ENCODE measurements at regions not wholly inside any gene's neighbourhood (a gene's known extent, or its start where the extent isn't known, plus 50 kb on each side); places are given as distances from the start of the nearest gene placed in this dataset.

GRCh38 chr2:144582651-144583380, 62.9 kb upstream of the ZEB2 start:
- Mint-ChIP-seq H3K27me3 (ENCODE audit: low read depth, unreplicated experiment) (no peaks in the 10 kb centered on the region), H3K4me3 (ENCODE audit: unreplicated experiment) (no peak overlapping the region), H3K36me3 (ENCODE audit: low read depth, unreplicated experiment) (no peaks in the 10 kb centered on the region), H3K27ac (ENCODE audit: unreplicated experiment) (no peak overlapping the region), H3K4me1 (ENCODE audit: low read depth, unreplicated experiment) (peaks cover 8% of the 10 kb centered on the region), H3K9me3 (ENCODE audit: unreplicated experiment) (no peaks in the 10 kb centered on the region)
- Histone ChIP-seq H3K4me2 (ENCODE audit: low read length) (no peak overlapping the region), H3K36me3 (ENCODE audit: insufficient read depth, low read length) (no peaks in the 10 kb centered on the region), H3K79me2 (ENCODE audit: insufficient read depth, low read length) (no peaks in the 10 kb centered on the region), H3K4me1 (ENCODE audit: insufficient read depth, low read length) (peaks cover 3% of the 10 kb centered on the region), H3K27ac (ENCODE audit: low read depth, low read length) (no peak overlapping the region), H3K27me3 (ENCODE audit: insufficient read depth, low read length) (no peaks in the 10 kb centered on the region), H3K9ac (ENCODE audit: low read length) (no peak overlapping the region), H4K20me1 (ENCODE audit: insufficient read depth, low read length) (no peaks in the 10 kb centered on the region), H3K4me3 (ENCODE audit: insufficient read depth, low read depth, low read length) (no peak overlapping the region), H3K9me3 (ENCODE audit: insufficient read depth, low read depth, low read length) (no peaks in the 10 kb centered on the region), H2AFZ (ENCODE audit: low read depth, low read length) (no peak overlapping the region)
- no peak for TF ChIP-seq CTCF (IDR thresholded peaks at IDR 0.05; ENCODE audit: insufficient read depth, low read depth, low read length)
- no peak for TF ChIP-seq EZH2 (IDR thresholded peaks at IDR 0.05; ENCODE audit: insufficient read depth, low read length)
- DNase-seq (ENCODE audit: low read depth) (no peak), FAIRE-seq (no peak)

DNA sequence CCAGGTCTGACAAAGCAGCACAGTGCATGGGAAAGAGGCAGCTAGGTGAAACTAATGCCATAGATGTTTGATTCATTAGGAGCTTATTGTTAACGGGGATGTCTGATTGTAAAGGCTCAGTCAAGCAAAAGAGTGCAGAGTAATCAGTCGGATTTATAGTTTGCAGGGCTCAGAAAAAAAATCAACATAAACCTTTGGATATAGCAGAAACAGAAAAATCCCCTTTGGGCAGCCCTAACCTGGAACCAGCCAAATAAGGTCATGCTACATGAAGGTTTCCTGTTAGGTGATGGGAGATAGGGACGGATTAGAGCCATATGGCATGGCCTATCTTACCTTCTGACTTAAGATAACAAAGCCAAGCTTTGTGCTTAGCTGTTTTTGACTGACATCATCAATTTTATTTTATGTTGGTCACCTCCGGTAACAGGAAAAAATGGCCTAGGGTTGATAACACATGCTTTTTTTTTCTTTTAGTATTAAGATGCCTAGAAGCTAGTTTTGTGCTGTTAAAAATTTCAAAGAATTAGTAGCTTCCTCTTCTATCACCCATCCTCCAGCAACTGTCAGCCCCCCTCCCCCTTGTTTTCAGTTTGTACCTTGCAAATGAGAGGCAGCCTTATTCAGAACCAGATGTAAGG, 60.7 kb upstream of the ZEB2 start:
- H3K27ac Mint-ChIP-seq (ENCODE audit: unreplicated experiment), result no peak overlapping the region
- no peak overlapping the region for H3K4me3 Mint-ChIP-seq (ENCODE audit: unreplicated experiment)
- H3K4me1 ChIP-seq (ENCODE audit: insufficient read depth, low read length), result peaks cover 3% of the 10 kb centered on the region
- no peaks in the 10 kb centered on the region for H3K36me3 Mint-ChIP-seq (ENCODE audit: low read depth, unreplicated experiment)
- H3K27me3 ChIP-seq (ENCODE audit: insufficient read depth, low read length), result no peaks in the 10 kb centered on the region
- DNase-seq (ENCODE audit: low read depth) (no peak), FAIRE-seq (no peak)
- H3K4me3 ChIP-seq (ENCODE audit: insufficient read depth, low read depth, low read length), result no peak overlapping the region
- no peaks in the 10 kb centered on the region for H3K27me3 Mint-ChIP-seq (ENCODE audit: low read depth, unreplicated experiment)
- H3K9me3 ChIP-seq (ENCODE audit: insufficient read depth, low read depth, low read length), result no peaks in the 10 kb centered on the region
- H2AFZ ChIP-seq (ENCODE audit: low read depth, low read length), result no peak overlapping the region
- no peaks in the 10 kb centered on the region for H3K36me3 ChIP-seq (ENCODE audit: insufficient read depth, low read length)
- no peaks in the 10 kb centered on the region for H3K79me2 ChIP-seq (ENCODE audit: insufficient read depth, low read length)
- peaks cover 8% of the 10 kb centered on the region for H3K4me1 Mint-ChIP-seq (ENCODE audit: low read depth, unreplicated experiment)
- no peak overlapping the region for H3K27ac ChIP-seq (ENCODE audit: low read depth, low read length)
- no peaks in the 10 kb centered on the region for H3K9me3 Mint-ChIP-seq (ENCODE audit: unreplicated experiment)
- H4K20me1 ChIP-seq (ENCODE audit: insufficient read depth, low read length), result no peaks in the 10 kb centered on the region
- no peak overlapping the region for H3K9ac ChIP-seq (ENCODE audit: low read length)
- TF ChIP-seq EZH2 (IDR thresholded peaks at IDR 0.05; ENCODE audit: insufficient read depth, low read length) (no peak), CTCF (IDR thresholded peaks at IDR 0.05; ENCODE audit: insufficient read depth, low read depth, low read length) (no peak)
- no peak overlapping the region for H3K4me2 ChIP-seq (ENCODE audit: low read length)

- Histone ChIP-seq H3K4me3 (ENCODE audit: insufficient read depth, low read depth, low read length) (no peak overlapping the region), H3K36me3 (ENCODE audit: insufficient read depth, low read length) (no peaks in the 10 kb centered on the region), H3K27me3 (ENCODE audit: insufficient read depth, low read length) (no peaks in the 10 kb centered on the region), H3K27ac (ENCODE audit: low read depth, low read length) (no peak overlapping the region), H3K79me2 (ENCODE audit: insufficient read depth, low read length) (no peaks in the 10 kb centered on the region), H3K4me2 (ENCODE audit: low read length) (no peak overlapping the region), H4K20me1 (ENCODE audit: insufficient read depth, low read length) (no peaks in the 10 kb centered on the region), H3K9me3 (ENCODE audit: insufficient read depth, low read depth, low read length) (no peaks in the 10 kb centered on the region), H2AFZ (ENCODE audit: low read depth, low read length) (no peak overlapping the region), H3K4me1 (ENCODE audit: insufficient read depth, low read length) (peaks cover 3% of the 10 kb centered on the region), H3K9ac (ENCODE audit: low read length) (no peak overlapping the region)
- DNase-seq (ENCODE audit: low read depth) (no peak), FAIRE-seq (no peak)
- Mint-ChIP-seq H3K27ac (ENCODE audit: unreplicated experiment) (no peak overlapping the region), H3K36me3 (ENCODE audit: low read depth, unreplicated experiment) (no peaks in the 10 kb centered on the region), H3K4me3 (ENCODE audit: unreplicated experiment) (no peak overlapping the region), H3K9me3 (ENCODE audit: unreplicated experiment) (peaks cover 2% of the 10 kb centered on the region), H3K27me3 (ENCODE audit: low read depth, unreplicated experiment) (no peaks in the 10 kb centered on the region), H3K4me1 (ENCODE audit: low read depth, unreplicated experiment) (peaks cover 8% of the 10 kb centered on the region)
- TF ChIP-seq EZH2 (IDR thresholded peaks at IDR 0.05; ENCODE audit: insufficient read depth, low read length) (no peak), CTCF (IDR thresholded peaks at IDR 0.05; ENCODE audit: insufficient read depth, low read depth, low read length) (no peak)
These were observed 59.6 kb upstream of the ZEB2 start for GRCh38 chr2:144579556-144579955.

All from astrocyte (in vitro differentiated cells and primary cell).